ENCODE measurements at regions not wholly inside any gene's neighbourhood (a gene's known extent, or its start where the extent isn't known, plus 50 kb on each side); places are given as distances from the start of the nearest gene placed in this dataset.
A peak's percentile ranks its signal among the peaks of the same experiment; 100 is the strongest.

- Histone ChIP-seq H3K4me1 (ENCODE audit: insufficient read depth, poor library complexity, severe bottlenecking) (peaks cover 29% of the 10 kb centered on the region), H3K27ac (ENCODE audit: poor library complexity, severe bottlenecking) (peak overlapping the region; percentile 51), H3K27me3 (ENCODE audit: insufficient read depth, poor library complexity, severe bottlenecking) (no peaks in the 10 kb centered on the region), H3K36me3 (ENCODE audit: low read depth) (no peaks in the 10 kb centered on the region), H3K9me3 (ENCODE audit: severe bottlenecking) (no peaks in the 10 kb centered on the region), H3K4me3 (ENCODE audit: severe bottlenecking) (no peak overlapping the region)
- ATAC-seq (ENCODE audit: low read depth): peak; percentile 96
- TF ChIP-seq CTCF (IDR thresholded peaks at IDR 0.05; ENCODE audit: poor library complexity, severe bottlenecking): no peak
- peak; percentile 37 for DNase-seq (ENCODE audit: low spot score)
Measured at GRCh38 chr11:90809581-90809980, 586.7 kb upstream of the CHORDC1 start.

GRCh38 chr11:90805172-90805571 lies 582.3 kb upstream of the CHORDC1 start:
- DNase-seq (ENCODE audit: low spot score): no peak
- TF ChIP-seq CTCF (IDR thresholded peaks at IDR 0.05; ENCODE audit: poor library complexity, severe bottlenecking): no peak
- ATAC-seq (ENCODE audit: low read depth): peak; percentile 69
- peak overlapping the region; percentile 95 for H3K27ac ChIP-seq (ENCODE audit: poor library complexity, severe bottlenecking)
- H3K27me3 ChIP-seq (ENCODE audit: insufficient read depth, poor library complexity, severe bottlenecking): no peaks in the 10 kb centered on the region
- H3K36me3 ChIP-seq (ENCODE audit: low read depth): no peaks in the 10 kb centered on the region
- no peak overlapping the region for H3K4me3 ChIP-seq (ENCODE audit: severe bottlenecking)
- no peaks in the 10 kb centered on the region for H3K9me3 ChIP-seq (ENCODE audit: severe bottlenecking)
- peaks cover 52% of the 10 kb centered on the region for H3K4me1 ChIP-seq (ENCODE audit: insufficient read depth, poor library complexity, severe bottlenecking)

- TF ChIP-seq CTCF (IDR thresholded peaks at IDR 0.05; ENCODE audit: poor library complexity, severe bottlenecking): no peak
- DNase-seq (ENCODE audit: low spot score) (no peak), ATAC-seq (ENCODE audit: low read depth) (peak; percentile 22; the same call in 1 of the 3 replicates)
- Histone ChIP-seq H3K4me3 (ENCODE audit: severe bottlenecking) (no peak overlapping the region), H3K27ac (ENCODE audit: poor library complexity, severe bottlenecking) (peak overlapping the region; percentile 95), H3K36me3 (ENCODE audit: low read depth) (no peaks in the 10 kb centered on the region), H3K4me1 (ENCODE audit: insufficient read depth, poor library complexity, severe bottlenecking) (peaks cover 40% of the 10 kb centered on the region), H3K9me3 (ENCODE audit: severe bottlenecking) (no peaks in the 10 kb centered on the region), H3K27me3 (ENCODE audit: insufficient read depth, poor library complexity, severe bottlenecking) (no peaks in the 10 kb centered on the region)
Measured at GRCh38 chr11:90803831-90804230, 581.0 kb upstream of the CHORDC1 start.

- no peak for DNase-seq (ENCODE audit: low spot score)
- TF ChIP-seq CTCF (IDR thresholded peaks at IDR 0.05; ENCODE audit: poor library complexity, severe bottlenecking): no peak
- H3K36me3 ChIP-seq (ENCODE audit: low read depth): no peaks in the 10 kb centered on the region
- H3K9me3 ChIP-seq (ENCODE audit: severe bottlenecking): no peaks in the 10 kb centered on the region
- peak; percentile 95 for ATAC-seq (ENCODE audit: low read depth)
- H3K4me1 ChIP-seq (ENCODE audit: insufficient read depth, poor library complexity, severe bottlenecking): peaks cover 40% of the 10 kb centered on the region
- H3K4me3 ChIP-seq (ENCODE audit: severe bottlenecking): no peak overlapping the region
- peak overlapping the region; percentile 95 for H3K27ac ChIP-seq (ENCODE audit: poor library complexity, severe bottlenecking)
- no peaks in the 10 kb centered on the region for H3K27me3 ChIP-seq (ENCODE audit: insufficient read depth, poor library complexity, severe bottlenecking)
Measured at GRCh38 chr11:90803366-90803765, 580.5 kb upstream of the CHORDC1 start.

GRCh38 chr11:90798769-90799168 lies 575.9 kb upstream of the CHORDC1 start:
- no peak for DNase-seq (ENCODE audit: low spot score)
- Histone ChIP-seq H3K27me3 (ENCODE audit: insufficient read depth, poor library complexity, severe bottlenecking) (no peaks in the 10 kb centered on the region), H3K9me3 (ENCODE audit: severe bottlenecking) (no peaks in the 10 kb centered on the region), H3K27ac (ENCODE audit: poor library complexity, severe bottlenecking) (no peak overlapping the region), H3K4me1 (ENCODE audit: insufficient read depth, poor library complexity, severe bottlenecking) (peaks cover 14% of the 10 kb centered on the region), H3K4me3 (ENCODE audit: severe bottlenecking) (no peak overlapping the region), H3K36me3 (ENCODE audit: low read depth) (no peaks in the 10 kb centered on the region)
- ATAC-seq (ENCODE audit: low read depth): no peak
- no peak for TF ChIP-seq CTCF (IDR thresholded peaks at IDR 0.05; ENCODE audit: poor library complexity, severe bottlenecking)
